H9 (cell line): ENCODE measurements at regions not wholly inside any gene's neighbourhood (a gene's known extent, or its start where the extent isn't known, plus 50 kb on each side); places are given as distances from the start of the nearest gene placed in this dataset.

Source experiments
- DNase-seq: peaks from one replicate; pipeline ENCODE4 v3.0.0-alpha.2; 2017
- H2AFZ ChIP-seq: one replicate; pipeline ENCODE4 v1.6.1; 2013; ENCODE audit warnings: mild to moderate bottlenecking, low read length, control low read depth, moderate library complexity
- H2AK5ac ChIP-seq: 2 replicates; pipeline ENCODE4 v1.6.1; 2013; ENCODE audit warnings: low read length, control low read depth, mixed read lengths; ENCODE audit not compliant: insufficient read length
- H2BK120ac ChIP-seq: one replicate; pipeline ENCODE4 v1.6.1; 2013; ENCODE audit warnings: low read depth, mild to moderate bottlenecking, low read length, control low read depth, inconsistent platforms; ENCODE audit not compliant: poor library complexity, severe bottlenecking
- H2BK12ac ChIP-seq: 2 replicates; pipeline ENCODE4 v1.6.1; 2013; ENCODE audit warnings: low read length, control low read depth, mixed read lengths, low read depth; ENCODE audit not compliant: insufficient read length
- H2BK15ac ChIP-seq: 2 replicates; pipeline ENCODE4 v1.6.1; 2013; ENCODE audit warnings: low read depth, low read length, control low read depth
- H2BK20ac ChIP-seq: one replicate; pipeline ENCODE4 v1.6.1; 2013; ENCODE audit warnings: low read depth, mild to moderate bottlenecking, low read length, control low read depth, inconsistent platforms; ENCODE audit not compliant: poor library complexity, severe bottlenecking
- H2BK5ac ChIP-seq: 2 replicates; pipeline ENCODE4 v1.6.1; 2013; ENCODE audit warnings: low read length, control low read depth, mixed read lengths; ENCODE audit not compliant: insufficient read length
- H3K14ac ChIP-seq: 2 replicates; pipeline ENCODE4 v1.6.1; 2013; ENCODE audit warnings: low read length, control low read depth; ENCODE audit not compliant: insufficient read depth
- H3K18ac ChIP-seq: 2 replicates; pipeline ENCODE4 v1.6.1; 2013; ENCODE audit warnings: low read depth, mild to moderate bottlenecking, mixed read lengths, low read length, control low read depth; ENCODE audit not compliant: insufficient read length
- H3K23ac ChIP-seq: 2 replicates; pipeline ENCODE4 v1.6.1; 2013; ENCODE audit warnings: low read length, control low read depth, mixed read lengths, low read depth; ENCODE audit not compliant: insufficient read length
- H3K23me2 ChIP-seq: 2 replicates; pipeline ENCODE4 v1.6.1; 2013; ENCODE audit warnings: low read depth, mild to moderate bottlenecking, mixed read lengths, low read length, control low read depth; ENCODE audit not compliant: insufficient read length, poor library complexity, severe bottlenecking
- H3K27ac ChIP-seq: 2 replicates; pipeline ENCODE4 v1.5.1; 2013; ENCODE audit warnings: low read length, control low read depth, mixed read lengths, low read depth; ENCODE audit not compliant: insufficient read length
- H3K27me3 ChIP-seq: 2 replicates; pipeline ENCODE4 v1.6.1; 2013; ENCODE audit warnings: low read length, control low read depth, inconsistent platforms; ENCODE audit not compliant: insufficient read depth
- H3K4ac ChIP-seq: 2 replicates; pipeline ENCODE4 v1.6.1; 2013; ENCODE audit warnings: low read depth, mild to moderate bottlenecking, control low read depth, inconsistent platforms, low read length, moderate library complexity
- H3K4me1 ChIP-seq: 2 replicates; pipeline ENCODE4 v1.6.1; 2013; ENCODE audit warnings: low read length, control low read depth, inconsistent platforms; ENCODE audit not compliant: insufficient read depth
- H3K4me2 ChIP-seq: 2 replicates; pipeline ENCODE4 v1.6.1; 2013; ENCODE audit warnings: low read length, control low read depth, mixed read lengths; ENCODE audit not compliant: insufficient read length, insufficient read depth
- H3K56ac ChIP-seq: 2 replicates; pipeline ENCODE4 v1.6.1; 2013; ENCODE audit warnings: low read depth, mild to moderate bottlenecking, mixed read lengths, low read length, control low read depth; ENCODE audit not compliant: insufficient read length
- H3K79me1 ChIP-seq: 2 replicates; pipeline ENCODE4 v1.6.1; 2013; ENCODE audit warnings: low read depth, mild to moderate bottlenecking, moderate library complexity, low read length, control low read depth, inconsistent platforms; ENCODE audit not compliant: insufficient read depth, poor library complexity, severe bottlenecking
- H3K79me2 ChIP-seq: 2 replicates; pipeline ENCODE4 v1.6.1; 2013; ENCODE audit warnings: low read length, control low read depth, inconsistent platforms; ENCODE audit not compliant: insufficient read depth
- H3K9ac ChIP-seq: 2 replicates; pipeline ENCODE4 v1.6.1; 2013; ENCODE audit warnings: low read length, control low read depth, mixed read lengths; ENCODE audit not compliant: insufficient read length; ENCODE audit errors: extremely low read depth
- H3K9me3 ChIP-seq: one replicate; pipeline ENCODE4 v1.6.1; 2013; ENCODE audit warnings: low read depth, low read length, inconsistent platforms; ENCODE audit not compliant: control insufficient read depth
- H3T11ph ChIP-seq: one replicate; pipeline ENCODE4 v1.6.1; 2013; ENCODE audit warnings: mild to moderate bottlenecking, low read length, control low read depth, inconsistent platforms
- H4K20me1 ChIP-seq: one replicate; pipeline ENCODE4 v1.6.1; 2013; ENCODE audit not compliant: control insufficient read depth, insufficient read length, insufficient read depth
- H4K5ac ChIP-seq: 2 replicates; pipeline ENCODE4 v1.6.1; 2013; ENCODE audit warnings: low read depth, mild to moderate bottlenecking, mixed read lengths, low read length, control low read depth; ENCODE audit not compliant: insufficient read length
- H4K8ac ChIP-seq: replicated peaks from 2 replicates; pipeline ENCODE4 v1.6.1; 2013; ENCODE audit warnings: low read length, control low read depth, mixed read lengths, low read depth; ENCODE audit not compliant: insufficient read length
- H4K91ac ChIP-seq: 2 replicates; pipeline ENCODE4 v1.6.1; 2013; ENCODE audit warnings: low read depth, mild to moderate bottlenecking, moderate library complexity, mixed read lengths, low read length, control low read depth; ENCODE audit not compliant: insufficient read length
- H3K27ac Mint-ChIP-seq, 3 experiments: 2 replicates in 2 of 3; 3 replicates in 1 of 3; pipeline ENCODE4 v1.8.0; 2020 to 2021; ENCODE audit warnings: mixed read lengths in 3 of 3, mild to moderate bottlenecking in 1 of 3, moderate library complexity in 1 of 3
- H3K27me3 Mint-ChIP-seq: 2 replicates; pipeline ENCODE4 v1.8.0; 2021; ENCODE audit warnings: low read depth, mild to moderate bottlenecking, moderate library complexity, mixed read lengths
- H3K36me3 Mint-ChIP-seq, 3 experiments: 2 replicates in 2 of 3; 3 replicates in 1 of 3; pipeline ENCODE4 v1.8.0; 2020 to 2021; ENCODE audit warnings: low read depth in 3 of 3, mixed read lengths in 3 of 3; ENCODE audit not compliant: insufficient read depth in 1 of 3
- H3K4me1 Mint-ChIP-seq, 2 experiments: 2 replicates each; pipeline ENCODE4 v1.8.0; 2020; ENCODE audit warnings: mixed read lengths in 2 of 2
- H3K4me3 Mint-ChIP-seq, 2 experiments: 2 replicates in 1 of 2; 3 replicates in 1 of 2; pipeline ENCODE4 v1.8.0; 2020 to 2021; ENCODE audit warnings: mild to moderate bottlenecking in 2 of 2, mixed read lengths in 2 of 2, moderate library complexity in 1 of 2
- H3K9me3 Mint-ChIP-seq, 2 experiments: 2 replicates in 1 of 2; 3 replicates in 1 of 2; pipeline ENCODE4 v1.8.0; 2020; ENCODE audit warnings: mild to moderate bottlenecking in 2 of 2, mixed read lengths in 2 of 2, moderate library complexity in 1 of 2
- WGBS: extraction: QIAGEN DNeasy Blood & Tissue Kit; methylation state at CpG from one replicate; pipeline ENCODE4 v1.1.7; 2013; ENCODE audit warnings: missing lambda C conversion rate, low lambda C conversion rate, mixed read lengths; ENCODE audit not compliant: insufficient read length; ENCODE audit errors: extremely low coverage; 5-methylcytosine and 5-hydroxymethylcytosine counted together
- TF ChIP-seq, protein P1 (sequence below): fragments of 200-600 bp; sonication (generic); conservative IDR thresholded peaks from 3 replicates; pipeline ENCODE4 v1.8.0; 2021; ENCODE audit warnings: antibody characterized with exemption, mild to moderate bottlenecking

DNA sequence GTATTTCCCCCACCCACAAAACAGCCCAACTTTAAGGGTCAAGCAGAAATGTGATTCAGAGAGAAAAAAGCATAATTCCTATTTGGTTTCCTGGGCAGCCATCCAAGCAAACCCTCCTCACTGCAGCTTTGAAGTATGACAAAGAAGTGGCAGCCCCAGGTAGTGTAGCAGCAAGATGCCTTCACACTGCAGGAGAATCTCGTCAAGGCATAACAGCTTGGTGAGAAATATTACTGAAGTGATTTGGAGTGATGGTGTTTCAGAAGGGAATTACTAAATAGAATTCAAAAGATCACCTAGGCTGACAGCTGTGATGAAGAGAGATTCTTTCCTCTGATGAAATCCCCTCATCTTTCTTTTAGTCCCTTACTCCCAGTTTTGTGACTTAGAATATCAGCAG is 173.9 kb downstream of the PYDC2 start:
- H3K27me3 Mint-ChIP-seq = no peaks in the 10 kb centered on the region
- Histone ChIP-seq H3K56ac (no peak overlapping the region), H3K23me2 (no peaks in the 10 kb centered on the region), H2BK20ac (no peak overlapping the region), H3K4ac (no peak overlapping the region), H3K27me3 (no peaks in the 10 kb centered on the region), H4K91ac (no peak overlapping the region), H2AFZ (no peak overlapping the region), H3K4me1 (no peaks in the 10 kb centered on the region), H4K20me1 (no peaks in the 10 kb centered on the region), H3K4me2 (no peak overlapping the region), H2BK120ac (no peak overlapping the region), H2BK12ac (no peak overlapping the region), H2BK5ac (no peak overlapping the region), H3K18ac (no peak overlapping the region), H2BK15ac (no peak overlapping the region), H3K9me3 (no peaks in the 10 kb centered on the region), H3K14ac (no peak overlapping the region), H4K5ac (no peak overlapping the region), H4K8ac (no peak overlapping the region), H3T11ph (no peak overlapping the region), H3K9ac (no peak overlapping the region), H3K79me1 (no peaks in the 10 kb centered on the region), H3K23ac (no peak overlapping the region), H2AK5ac (no peak overlapping the region), H3K27ac (no peak overlapping the region), H3K79me2 (no peaks in the 10 kb centered on the region)
- H3K27ac Mint-ChIP-seq = no peak overlapping the region
- TF ChIP-seq, protein P1, sequence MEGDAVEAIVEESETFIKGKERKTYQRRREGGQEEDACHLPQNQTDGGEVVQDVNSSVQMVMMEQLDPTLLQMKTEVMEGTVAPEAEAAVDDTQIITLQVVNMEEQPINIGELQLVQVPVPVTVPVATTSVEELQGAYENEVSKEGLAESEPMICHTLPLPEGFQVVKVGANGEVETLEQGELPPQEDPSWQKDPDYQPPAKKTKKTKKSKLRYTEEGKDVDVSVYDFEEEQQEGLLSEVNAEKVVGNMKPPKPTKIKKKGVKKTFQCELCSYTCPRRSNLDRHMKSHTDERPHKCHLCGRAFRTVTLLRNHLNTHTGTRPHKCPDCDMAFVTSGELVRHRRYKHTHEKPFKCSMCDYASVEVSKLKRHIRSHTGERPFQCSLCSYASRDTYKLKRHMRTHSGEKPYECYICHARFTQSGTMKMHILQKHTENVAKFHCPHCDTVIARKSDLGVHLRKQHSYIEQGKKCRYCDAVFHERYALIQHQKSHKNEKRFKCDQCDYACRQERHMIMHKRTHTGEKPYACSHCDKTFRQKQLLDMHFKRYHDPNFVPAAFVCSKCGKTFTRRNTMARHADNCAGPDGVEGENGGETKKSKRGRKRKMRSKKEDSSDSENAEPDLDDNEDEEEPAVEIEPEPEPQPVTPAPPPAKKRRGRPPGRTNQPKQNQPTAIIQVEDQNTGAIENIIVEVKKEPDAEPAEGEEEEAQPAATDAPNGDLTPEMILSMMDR = no peak
- no CpG with 5 or more reads among the region's 1 CpG for WGBS
- H3K4me1 Mint-ChIP-seq = no peaks in the 10 kb centered on the region
- peaks cover 0 to 3% (median 2%) of the 10 kb centered on the region in 3 experiments; a peak in 3 of 7 replicates for H3K36me3 Mint-ChIP-seq
- DNase-seq = no peak
- H3K9me3 Mint-ChIP-seq = peaks cover 0 to 3% of the 10 kb centered on the region in 2 experiments; a peak in 3 of 5 replicates
- no peak overlapping the region for H3K4me3 Mint-ChIP-seq
